WERI-Rb-1 (cell line): ENCODE measurements at regions not wholly inside any gene's neighbourhood (a gene's known extent, or its start where the extent isn't known, plus 50 kb on each side); places are given as distances from the start of the nearest gene placed in this dataset.

ENCODE experiments used
- DNase-seq: peaks from one replicate; pipeline ENCODE4 v3.0.0-alpha.2; 2020
- H3K27ac ChIP-seq: fragments of 250-450 bp; sonication (Bioruptor Pico); 2 replicates; pipeline ENCODE4 v1.5.1; 2020; ENCODE audit warnings: mild to moderate bottlenecking, moderate library complexity
- H3K27me3 ChIP-seq: fragments of 250-450 bp; sonication (Bioruptor Pico); 2 replicates; pipeline ENCODE4 v1.5.1; 2021; ENCODE audit warnings: mild to moderate bottlenecking, low read depth, moderate library complexity; ENCODE audit not compliant: insufficient read depth, severe bottlenecking
- H3K36me3 ChIP-seq: fragments of 250-450 bp; sonication (Bioruptor Pico); 2 replicates; pipeline ENCODE4 v1.5.1; 2020; ENCODE audit warnings: mild to moderate bottlenecking, moderate library complexity
- H3K4me3 ChIP-seq: 2 replicates; pipeline ENCODE4 v1.5.1; 2011; ENCODE audit warnings: low read depth, mild to moderate bottlenecking, control low read depth, low read length
- H3K9me3 ChIP-seq: fragments of 250-450 bp; sonication (Bioruptor Pico); 2 replicates; pipeline ENCODE4 v1.5.1; 2021; ENCODE audit warnings: mild to moderate bottlenecking, moderate library complexity; ENCODE audit not compliant: severe bottlenecking
- CTCF ChIP-seq: IDR thresholded peaks from 2 replicates; pipeline ENCODE4 v1.5.1; 2011; ENCODE audit warnings: low read depth, mild to moderate bottlenecking, control low read depth, inconsistent platforms, low read length

- H3K36me3 ChIP-seq = no peaks in the 10 kb centered on the region
These were observed 187.2 kb upstream of the SPRY1 start for GRCh38 chr4:123209436-123209835.

GRCh38 chr4:123215536-123215935, 181.1 kb upstream of the SPRY1 start:
- no peak overlapping the region for H3K27ac ChIP-seq
- no peaks in the 10 kb centered on the region for H3K36me3 ChIP-seq
- no peak overlapping the region for H3K4me3 ChIP-seq
- no peaks in the 10 kb centered on the region for H3K9me3 ChIP-seq
- no peak for TF ChIP-seq CTCF
- no peak for DNase-seq
- no peaks in the 10 kb centered on the region for H3K27me3 ChIP-seq

More at GRCh38 chr4:123209436-123209835, 187.2 kb upstream of the SPRY1 start:
- no peak overlapping the region for H3K4me3 ChIP-seq
- DNase-seq = no peak
- no peak for TF ChIP-seq CTCF
- H3K27me3 ChIP-seq = no peaks in the 10 kb centered on the region
- no peak overlapping the region for H3K27ac ChIP-seq
- no peaks in the 10 kb centered on the region for H3K9me3 ChIP-seq

- no peak for TF ChIP-seq CTCF
- Histone ChIP-seq H3K9me3 (no peaks in the 10 kb centered on the region), H3K27me3 (no peaks in the 10 kb centered on the region), H3K4me3 (no peak overlapping the region), H3K36me3 (no peaks in the 10 kb centered on the region), H3K27ac (no peak overlapping the region)
- no peak for DNase-seq
These were observed 180.1 kb upstream of the SPRY1 start for GRCh38 chr4:123216543-123216942.

GRCh38 chr4:123216946-123217345, 179.6 kb upstream of the SPRY1 start:
- H3K27ac ChIP-seq = no peak overlapping the region
- TF ChIP-seq CTCF = no peak
- no peak for DNase-seq
- no peaks in the 10 kb centered on the region for H3K36me3 ChIP-seq
- H3K4me3 ChIP-seq = no peak overlapping the region
- no peaks in the 10 kb centered on the region for H3K9me3 ChIP-seq
- no peaks in the 10 kb centered on the region for H3K27me3 ChIP-seq

- no peaks in the 10 kb centered on the region for H3K36me3 ChIP-seq
- TF ChIP-seq CTCF = no peak
- H3K9me3 ChIP-seq = no peaks in the 10 kb centered on the region
- DNase-seq = no peak
- H3K27ac ChIP-seq = no peak overlapping the region
- H3K27me3 ChIP-seq = no peaks in the 10 kb centered on the region
- no peak overlapping the region for H3K4me3 ChIP-seq
These were observed 178.9 kb upstream of the SPRY1 start for GRCh38 chr4:123217664-123218063.

GRCh38 chr4:123218981-123219380, 177.6 kb upstream of the SPRY1 start:
- Histone ChIP-seq H3K27me3 (no peaks in the 10 kb centered on the region), H3K36me3 (no peaks in the 10 kb centered on the region), H3K4me3 (no peak overlapping the region), H3K9me3 (no peaks in the 10 kb centered on the region), H3K27ac (no peak overlapping the region)
- TF ChIP-seq CTCF = no peak
- DNase-seq = no peak
